ENCODE measurements at regions not wholly inside any gene's neighbourhood (a gene's known extent, or its start where the extent isn't known, plus 50 kb on each side); places are given as distances from the start of the nearest gene placed in this dataset.
"Not testable (repeated sequence)": the region's sequence is repeated elsewhere in the genome, so short reads cannot be mapped to it uniquely, and the experiment has no call there.

GRCh38 chr12:115306380-115306779, 622.4 kb upstream of the TBX3 start:
- in situ Hi-C loops (cut with HindIII; ENCODE audit: low pct_unique_long_range_greater_than_20kb, low sequenced_read_pairs), result no loop called here
- TF ChIP-seq JUND (IDR thresholded peaks at IDR 0.05; ENCODE audit: low read depth), result no peak
- no peak for DNase-seq (ENCODE audit: low read depth in 1 of 2, low spot score in 1 of 2)

GRCh38 chr12:115305867-115306266, 621.9 kb upstream of the TBX3 start:
- TF ChIP-seq JUND (IDR thresholded peaks at IDR 0.05; ENCODE audit: low read depth), result no peak
- in situ Hi-C loops (cut with HindIII; ENCODE audit: low pct_unique_long_range_greater_than_20kb, low sequenced_read_pairs), result no loop called here
- no peak for DNase-seq (ENCODE audit: low read depth in 1 of 2, low spot score in 1 of 2)

- in situ Hi-C loops (cut with HindIII; ENCODE audit: low pct_unique_long_range_greater_than_20kb, low sequenced_read_pairs), result no loop called here
- DNase-seq (ENCODE audit: low read depth in 1 of 2, low spot score in 1 of 2), result no peak
- no peak for TF ChIP-seq JUND (IDR thresholded peaks at IDR 0.05; ENCODE audit: low read depth)
These were observed 621.3 kb upstream of the TBX3 start for GRCh38 chr12:115305275-115305674.

- no peak for DNase-seq (ENCODE audit: low read depth in 1 of 2, low spot score in 1 of 2)
- in situ Hi-C loops (cut with HindIII; ENCODE audit: low pct_unique_long_range_greater_than_20kb, low sequenced_read_pairs), result no loop called here
- TF ChIP-seq JUND (IDR thresholded peaks at IDR 0.05; ENCODE audit: low read depth), result no peak
These were observed 619.8 kb upstream of the TBX3 start for GRCh38 chr12:115303723-115304309.

GRCh38 chr12:115297445-115297844, 613.5 kb upstream of the TBX3 start:
- in situ Hi-C loops (cut with HindIII; ENCODE audit: low pct_unique_long_range_greater_than_20kb, low sequenced_read_pairs), result no loop called here

GRCh38 chr12:115296613-115297198, 612.7 kb upstream of the TBX3 start:
- in situ Hi-C loops (cut with HindIII; ENCODE audit: low pct_unique_long_range_greater_than_20kb, low sequenced_read_pairs), result no loop called here
- no peak for TF ChIP-seq JUND (IDR thresholded peaks at IDR 0.05; ENCODE audit: low read depth)
- DNase-seq (ENCODE audit: low read depth in 1 of 2, low spot score in 1 of 2), result no peak

More at GRCh38 chr12:115297445-115297844, 613.5 kb upstream of the TBX3 start:
- DNase-seq (ENCODE audit: low read depth in 1 of 2, low spot score in 1 of 2), result no peak
- TF ChIP-seq JUND (IDR thresholded peaks at IDR 0.05; ENCODE audit: low read depth), result no peak

- in situ Hi-C loops (cut with HindIII; ENCODE audit: low pct_unique_long_range_greater_than_20kb, low sequenced_read_pairs), result no loop called here
- no peak for DNase-seq (ENCODE audit: low read depth in 1 of 2, low spot score in 1 of 2)
These were observed 611.9 kb upstream of the TBX3 start for GRCh38 chr12:115295886-115296285.

GRCh38 chr12:115294453-115295133, 610.6 kb upstream of the TBX3 start:
- no peak for DNase-seq (ENCODE audit: low read depth in 1 of 2, low spot score in 1 of 2)
- TF ChIP-seq JUND (IDR thresholded peaks at IDR 0.05; ENCODE audit: low read depth), result no peak
- in situ Hi-C loops (cut with HindIII; ENCODE audit: low pct_unique_long_range_greater_than_20kb, low sequenced_read_pairs), result no loop called here

More at GRCh38 chr12:115295886-115296285, 611.9 kb upstream of the TBX3 start:
- TF ChIP-seq JUND (IDR thresholded peaks at IDR 0.05; ENCODE audit: low read depth), result no peak

GRCh38 chr12:115285429-115285828, 601.5 kb upstream of the TBX3 start:
- DNase-seq (ENCODE audit: low read depth in 1 of 2, low spot score in 1 of 2); in situ Hi-C loops (cut with HindIII; ENCODE audit: low pct_unique_long_range_greater_than_20kb, low sequenced_read_pairs): not testable (repeated sequence)

GRCh38 chr12:115273456-115273855, 589.5 kb upstream of the TBX3 start:
- TF ChIP-seq JUND (IDR thresholded peaks at IDR 0.05; ENCODE audit: low read depth), result no peak
- in situ Hi-C loops (cut with HindIII; ENCODE audit: low pct_unique_long_range_greater_than_20kb, low sequenced_read_pairs), result no loop called here
- no peak for DNase-seq (ENCODE audit: low read depth in 1 of 2, low spot score in 1 of 2)

GRCh38 chr12:115268451-115268850, 584.5 kb upstream of the TBX3 start:
- DNase-seq (ENCODE audit: low read depth in 1 of 2, low spot score in 1 of 2), result no peak
- TF ChIP-seq JUND (IDR thresholded peaks at IDR 0.05; ENCODE audit: low read depth), result no peak
- in situ Hi-C loops (cut with HindIII; ENCODE audit: low pct_unique_long_range_greater_than_20kb, low sequenced_read_pairs), result no loop called here

- no peak for TF ChIP-seq JUND (IDR thresholded peaks at IDR 0.05; ENCODE audit: low read depth)
- in situ Hi-C loops (cut with HindIII; ENCODE audit: low pct_unique_long_range_greater_than_20kb, low sequenced_read_pairs), result no loop called here
- DNase-seq (ENCODE audit: low read depth in 1 of 2, low spot score in 1 of 2), result no peak
These were observed 583.9 kb upstream of the TBX3 start for GRCh38 chr12:115267891-115268290.

GRCh38 chr12:115267464-115267863, 583.5 kb upstream of the TBX3 start:
- no peak for TF ChIP-seq JUND (IDR thresholded peaks at IDR 0.05; ENCODE audit: low read depth)
- in situ Hi-C loops (cut with HindIII; ENCODE audit: low pct_unique_long_range_greater_than_20kb, low sequenced_read_pairs), result no loop called here
- no peak for DNase-seq (ENCODE audit: low read depth in 1 of 2, low spot score in 1 of 2)
